ENCODE measurements at regions not wholly inside any gene's neighbourhood (a gene's known extent, or its start where the extent isn't known, plus 50 kb on each side); places are given as distances from the start of the nearest gene placed in this dataset.
A peak's percentile ranks its signal among the peaks of the same experiment; 100 is the strongest.

DNA sequence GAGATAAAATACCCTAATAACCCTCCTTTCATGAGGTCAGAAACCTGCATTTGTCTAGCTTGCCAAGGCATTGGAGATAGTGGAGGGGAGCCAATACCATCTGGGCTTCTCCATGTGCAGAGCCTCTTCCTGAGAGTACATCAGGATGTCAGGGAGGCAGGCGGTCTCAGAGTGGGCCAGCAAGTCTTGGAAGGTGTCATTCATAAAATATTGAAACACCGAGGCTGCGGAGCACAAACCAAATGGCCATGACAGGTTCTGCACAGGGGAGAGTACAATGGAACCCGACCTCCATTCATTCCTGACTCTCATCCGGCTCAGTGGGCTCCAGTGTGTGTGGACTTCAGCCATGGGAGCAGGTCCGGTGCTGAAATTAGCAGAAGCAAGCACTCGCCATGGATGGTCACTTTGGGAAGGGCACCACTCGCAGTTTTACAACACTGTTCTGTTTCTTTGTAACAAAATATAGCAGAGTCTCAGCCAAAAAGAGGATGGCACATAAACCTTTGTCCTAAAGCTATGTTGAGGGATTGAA, 446.6 kb downstream of the SIPA1L2 start:
- Histone ChIP-seq H3K23me2 (ENCODE audit: low read depth, low read length) (no peaks in the 10 kb centered on the region), H4K5ac (ENCODE audit: insufficient read length, low read depth, low read length) (no peak overlapping the region), H2AK5ac (ENCODE audit: low read depth, low read length) (no peak overlapping the region), H3K36me3 (ENCODE audit: control insufficient read depth in 2 of 4, insufficient read depth in 4 of 4, low read length in 3 of 4) (peaks cover 3 to 12% (median 9%) of the 10 kb centered on the region in 4 experiments; a peak in 6 of 8 replicates), H2BK12ac (ENCODE audit: low read depth, low read length) (no peak overlapping the region), H4K8ac (ENCODE audit: extremely low read depth, insufficient read depth, low read length) (no peak overlapping the region; the same call in 1 of the 2 replicates), H3K9ac (replicated peaks in 1 of 4; ENCODE audit: extremely low read depth in 1 of 4, low read depth in 3 of 4, low read length in 3 of 4) (no peak overlapping the region), H3K18ac (ENCODE audit: extremely low read depth, low read length) (no peak overlapping the region), H3K27ac (ENCODE audit: low read depth, low read length) (no peak overlapping the region), H3K79me2 (ENCODE audit: control insufficient read depth in 1 of 2, insufficient read depth in 2 of 2, low read length in 2 of 2) (no peaks in the 10 kb centered on the region), H2BK5ac (ENCODE audit: low read depth, low read length) (no peak overlapping the region), H2BK20ac (ENCODE audit: low read length) (no peak overlapping the region), H3K4me3 (ENCODE audit: extremely low read depth in 1 of 4, insufficient read depth in 2 of 4, low read depth in 3 of 4, low read length in 4 of 4) (no peak overlapping the region), H3K79me1 (ENCODE audit: low read depth, low read length) (no peaks in the 10 kb centered on the region; the same call in 1 of the 2 replicates), H3K9me3 (ENCODE audit: insufficient read depth in 2 of 2, low read depth in 1 of 2, low read length in 1 of 2) (no peaks in the 10 kb centered on the region), H3K4me2 (ENCODE audit: insufficient read depth in 1 of 2, low read depth in 2 of 2, low read length in 2 of 2) (no peak overlapping the region), H4K91ac (replicated peaks; ENCODE audit: insufficient read length, low read length) (no peak overlapping the region), H3K23ac (ENCODE audit: insufficient read length) (no peak overlapping the region), H3K56ac (replicated peaks; ENCODE audit: insufficient read length, low read depth, low read length) (no peak overlapping the region), H3K27me3 (replicated peaks in 1 of 4; ENCODE audit: control insufficient read depth in 3 of 4, extremely low read depth in 1 of 4, insufficient read depth in 3 of 4, low read length in 3 of 4) (no peaks in the 10 kb centered on the region; a peak in 1 of 7 replicates), H2BK15ac (ENCODE audit: low read length) (no peak overlapping the region), H3K4ac (replicated peaks; ENCODE audit: insufficient read length, low read depth, low read length) (no peak overlapping the region), H3K14ac (ENCODE audit: insufficient read length) (no peak overlapping the region), H2BK120ac (replicated peaks; ENCODE audit: low read depth, low read length) (no peak overlapping the region), H2AFZ (ENCODE audit: low read length) (no peak overlapping the region), H3K4me1 (replicated peaks in 1 of 4; ENCODE audit: control insufficient read depth in 3 of 4, insufficient read depth in 4 of 4, low read length in 3 of 4) (peaks cover 0 to 8% (median 3%) of the 10 kb centered on the region in 4 experiments; a peak in 5 of 7 replicates), H4K20me1 (replicated peaks in 1 of 2; ENCODE audit: control insufficient read depth in 1 of 2, insufficient read depth in 2 of 2, low read length in 2 of 2) (peaks cover 0 to 9% of the 10 kb centered on the region in 2 experiments)
- ChIA-PET POLR2A (ENCODE audit: partially characterized antibody) (interaction anchor here (0.9 kb wide), 1 partner anchor 9 kb away, joined by 3 read pairs; no protein-coding TSS in a partner anchor), CTCF (ENCODE audit: partially characterized antibody) (interaction anchor here (1.0 to 1.9 kb wide), 3 partner anchors 13 to 126 kb away, joined by 3 to 5 read pairs (median 3); no protein-coding TSS in a partner anchor)
- no peak for FAIRE-seq
- DNase-seq (ENCODE audit: low read depth in 1 of 2, low spot score in 2 of 2) = no peak
- TF ChIP-seq BCL11A (IDR thresholded peaks at IDR 0.05; ENCODE audit: low read depth in 2 of 2, low read length in 2 of 2) (no peak), POLR2AphosphoS5 (IDR thresholded peaks at IDR 0.05; ENCODE audit: low read depth, low read length) (0 out of 2 replicates have a peak, but pooled peaks have one; percentile 13)
- 81% methylated on average over 8 of the region's 8 CpGs; no CpG with 5 or more reads in 1 of the 2 experiments for WGBS, 2 experiments (ENCODE audit: extremely low coverage in 1 of 2, insufficient coverage in 1 of 2, insufficient read length in 1 of 2, insufficient replicate concordance in 2 of 2, low coverage in 1 of 2, low lambda C conversion rate in 2 of 2, missing lambda C conversion rate in 1 of 2)

All from H1 (cell line).